GM18907 (cell line): ENCODE measurements at regions not wholly inside any gene's neighbourhood (a gene's known extent, or its start where the extent isn't known, plus 50 kb on each side); places are given as distances from the start of the nearest gene placed in this dataset.
"Not testable (repeated sequence)": the region's sequence is repeated elsewhere in the genome, so short reads cannot be mapped to it uniquely, and the experiment has no call there.

Experiments
- ATAC-seq: cut with Tn5 transposase; IDR thresholded peaks from one replicate; pipeline ENCODE4 v1.9.1; 2021; ENCODE audit warnings: mild to moderate bottlenecking, moderate library complexity; ENCODE audit not compliant: unreplicated experiment

GRCh38 chr7:65453341-65454030 lies 79.8 kb downstream of the ZNF92 start:
- no peak for ATAC-seq

GRCh38 chr7:65454469-65454868 lies 80.8 kb downstream of the ZNF92 start:
- ATAC-seq: no peak

GRCh38 chr7:65455050-65455449 lies 81.4 kb downstream of the ZNF92 start:
- ATAC-seq: not testable (repeated sequence)

GRCh38 chr7:65457705-65458104 lies 84.0 kb downstream of the ZNF92 start:
- ATAC-seq: no peak

GRCh38 chr7:65459438-65459837 lies 85.8 kb downstream of the ZNF92 start:
- no peak for ATAC-seq

- no peak for ATAC-seq
Observed at GRCh38 chr7:65462148-65462716, 88.6 kb downstream of the ZNF92 start.

- no peak for ATAC-seq
Observed at GRCh38 chr7:65463184-65463583, 89.5 kb downstream of the ZNF92 start.

GRCh38 chr7:65469919-65470558 lies 96.4 kb downstream of the ZNF92 start:
- not testable (repeated sequence) for ATAC-seq

GRCh38 chr7:65471587-65471986 lies 97.9 kb downstream of the ZNF92 start:
- no peak for ATAC-seq

- ATAC-seq: no peak
Observed at GRCh38 chr7:65475040-65475726, 101.5 kb downstream of the ZNF92 start.

- peak; percentile 98 for ATAC-seq
Observed at GRCh38 chr7:65475734-65476319, 102.2 kb downstream of the ZNF92 start.

- ATAC-seq: no peak
Observed at GRCh38 chr7:65477326-65477725, 103.7 kb downstream of the ZNF92 start.

- ATAC-seq: no peak
Observed at GRCh38 chr7:65489260-65489767, 115.7 kb downstream of the ZNF92 start.

GRCh38 chr7:65496697-65497096 lies 123.0 kb downstream of the ZNF92 start:
- ATAC-seq: not testable (repeated sequence)

- no peak for ATAC-seq
Observed at GRCh38 chr7:65503434-65504152, 129.9 kb downstream of the ZNF92 start.

GRCh38 chr7:65504504-65505319 lies 131.1 kb downstream of the ZNF92 start:
- not testable (repeated sequence) for ATAC-seq

- ATAC-seq: not testable (repeated sequence)
Observed at GRCh38 chr7:65505320-65505633, 131.6 kb downstream of the ZNF92 start.

GRCh38 chr7:65508581-65509367 lies 135.1 kb downstream of the ZNF92 start:
- not testable (repeated sequence) for ATAC-seq
